Brain microvascular endothelial cell (primary cell): ENCODE measurements at regions not wholly inside any gene's neighbourhood (a gene's known extent, or its start where the extent isn't known, plus 50 kb on each side); places are given as distances from the start of the nearest gene placed in this dataset.

Experiments
- DNase-seq: peaks from one replicate; pipeline ENCODE4 v3.0.0-alpha.2; 2020
- H3K27ac ChIP-seq: fragments of 250-450 bp; sonication (Bioruptor Pico); 2 replicates; pipeline ENCODE4 v1.5.1; 2020; ENCODE audit warnings: mild to moderate bottlenecking, moderate library complexity
- H3K27me3 ChIP-seq: fragments of 250-450 bp; sonication (Bioruptor Pico); replicated peaks from 2 replicates; pipeline ENCODE4 v1.5.1; 2020; ENCODE audit warnings: mild to moderate bottlenecking
- H3K36me3 ChIP-seq: fragments of 250-450 bp; sonication (Bioruptor Pico); replicated peaks from 2 replicates; pipeline ENCODE4 v1.5.1; 2020; ENCODE audit warnings: mild to moderate bottlenecking
- H3K4me3 ChIP-seq: 2 replicates; pipeline ENCODE4 v1.5.1; 2011; ENCODE audit warnings: low read depth, mild to moderate bottlenecking, control low read depth, low read length, moderate library complexity
- CTCF ChIP-seq: IDR thresholded peaks from 2 replicates; pipeline ENCODE4 v1.5.1; 2011; ENCODE audit warnings: low read depth, mild to moderate bottlenecking, moderate library complexity, low read length, control low read depth, inconsistent platforms; ENCODE audit errors: missing control alignments
- in situ Hi-C: cut with HindIII; loops from 2 replicates; pipeline ENCODE4 v1.10.0; 2017; ENCODE audit warnings: low sequenced_read_pairs, low pct_ligation_motif_present

- in situ Hi-C loops, result no loop called here
- no peak for TF ChIP-seq CTCF
- no peaks in the 10 kb centered on the region for H3K36me3 ChIP-seq
Observed at GRCh38 chr6:85396159-85396808, 53.6 kb upstream of the NT5E start.

GRCh38 chr6:85395746-85396145, 54.1 kb upstream of the NT5E start:
- DNase-seq, result no peak
- in situ Hi-C loops, result no loop called here
- H3K27me3 ChIP-seq, result no peaks in the 10 kb centered on the region
- no peak overlapping the region for H3K4me3 ChIP-seq
- TF ChIP-seq CTCF, result no peak
- H3K36me3 ChIP-seq, result no peaks in the 10 kb centered on the region
- no peak overlapping the region for H3K27ac ChIP-seq

More at GRCh38 chr6:85396159-85396808, 53.6 kb upstream of the NT5E start:
- Histone ChIP-seq H3K27me3 (no peaks in the 10 kb centered on the region), H3K4me3 (no peak overlapping the region), H3K27ac (no peak overlapping the region)
- no peak for DNase-seq

GRCh38 chr6:85394853-85395538, 54.9 kb upstream of the NT5E start:
- in situ Hi-C loops, result no loop called here
- H3K27ac ChIP-seq, result no peak overlapping the region
- no peak for TF ChIP-seq CTCF
- H3K36me3 ChIP-seq, result no peaks in the 10 kb centered on the region
- no peak overlapping the region for H3K4me3 ChIP-seq
- no peaks in the 10 kb centered on the region for H3K27me3 ChIP-seq
- no peak for DNase-seq

DNA sequence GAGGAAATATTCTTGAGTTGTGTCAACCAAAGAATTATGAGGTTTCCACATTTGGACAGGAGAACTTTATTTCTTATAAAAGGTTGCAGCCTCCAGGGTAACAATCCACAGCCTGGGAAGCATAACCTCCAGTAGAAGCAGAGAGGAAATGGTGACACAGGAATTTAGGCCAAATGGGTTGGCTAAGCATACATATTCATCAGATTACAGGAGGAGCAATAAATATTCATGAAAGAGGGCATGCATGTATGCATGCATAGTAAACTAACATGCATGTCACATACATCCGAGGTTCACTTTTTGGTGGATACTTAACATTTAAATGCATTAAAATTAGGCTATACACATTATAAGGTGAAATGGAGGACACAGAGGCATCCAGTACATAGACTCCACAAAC, 55.7 kb upstream of the NT5E start:
- in situ Hi-C loops, result no loop called here
- no peaks in the 10 kb centered on the region for H3K36me3 ChIP-seq

DNA sequence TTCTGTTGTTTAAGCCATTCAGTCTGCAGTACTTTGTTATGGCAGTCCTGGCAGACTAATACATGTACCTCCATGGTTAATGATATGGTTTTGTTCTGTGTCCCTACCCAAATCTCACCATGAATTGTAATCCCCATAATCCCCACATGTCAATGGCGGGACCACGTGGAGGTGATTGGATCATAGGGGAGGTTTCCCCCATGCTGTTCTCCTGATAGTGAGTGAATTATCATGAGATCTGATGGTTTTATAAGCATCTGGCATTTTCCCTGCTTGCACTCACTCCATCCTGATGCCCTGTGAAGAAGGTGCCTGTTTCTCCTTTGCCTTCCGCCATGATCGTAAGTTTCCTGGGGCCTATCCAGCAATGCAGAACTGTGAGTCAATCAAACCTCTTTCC, 57.5 kb upstream of the NT5E start:
- in situ Hi-C loops, result no loop called here
- no peak overlapping the region for H3K4me3 ChIP-seq
- TF ChIP-seq CTCF, result no peak

More for the DNA sequence above, 55.7 kb upstream of the NT5E start:
- no peak overlapping the region for H3K27ac ChIP-seq
- no peak for DNase-seq
- TF ChIP-seq CTCF, result no peak
- H3K27me3 ChIP-seq, result no peaks in the 10 kb centered on the region
- H3K4me3 ChIP-seq, result no peak overlapping the region

More for the DNA sequence above, 57.5 kb upstream of the NT5E start:
- Histone ChIP-seq H3K36me3 (no peaks in the 10 kb centered on the region), H3K27me3 (no peaks in the 10 kb centered on the region), H3K27ac (no peak overlapping the region)
- no peak for DNase-seq
